ENCODE measurements at regions not wholly inside any gene's neighbourhood (a gene's known extent, or its start where the extent isn't known, plus 50 kb on each side); places are given as distances from the start of the nearest gene placed in this dataset.

- no peaks in the 10 kb centered on the region for H3K9me3 ChIP-seq (ENCODE audit: control insufficient read depth in 1 of 2, low read length in 2 of 2)
- H3K4me1 ChIP-seq (ENCODE audit: control insufficient read depth in 1 of 2, insufficient read depth in 2 of 2, low read length in 2 of 2), result no peaks in the 10 kb centered on the region
- no peak overlapping the region for H3K4me3 ChIP-seq (ENCODE audit: low read depth in 1 of 2, low read length in 2 of 2)
- no peaks in the 10 kb centered on the region for H3K36me3 ChIP-seq (ENCODE audit: control insufficient read depth in 1 of 2, insufficient read depth in 2 of 2, low read length in 2 of 2)
- H3K27ac ChIP-seq (ENCODE audit: low read length), result no peak overlapping the region
- no peaks in the 10 kb centered on the region for H3K27me3 ChIP-seq (ENCODE audit: low read depth, low read length)
These were observed 187.6 kb upstream of the FAM78B start for GRCh38 chr1:166354406-166354805.

GRCh38 chr1:166365081-166365480 is 198.3 kb upstream of the FAM78B start:
- Histone ChIP-seq H3K4me3 (ENCODE audit: low read depth in 1 of 2, low read length in 2 of 2) (no peak overlapping the region), H3K4me1 (ENCODE audit: control insufficient read depth in 1 of 2, insufficient read depth in 2 of 2, low read length in 2 of 2) (no peaks in the 10 kb centered on the region), H3K27ac (ENCODE audit: low read length) (no peak overlapping the region), H3K36me3 (ENCODE audit: control insufficient read depth in 1 of 2, insufficient read depth in 2 of 2, low read length in 2 of 2) (no peaks in the 10 kb centered on the region), H3K9me3 (ENCODE audit: control insufficient read depth in 1 of 2, low read length in 2 of 2) (peaks cover 0 to 6% of the 10 kb centered on the region in 2 donors), H3K27me3 (ENCODE audit: low read depth, low read length) (no peaks in the 10 kb centered on the region)

GRCh38 chr1:166368030-166368429 is 201.2 kb upstream of the FAM78B start:
- Histone ChIP-seq H3K27ac (ENCODE audit: low read length) (no peak overlapping the region), H3K4me1 (ENCODE audit: control insufficient read depth in 1 of 2, insufficient read depth in 2 of 2, low read length in 2 of 2) (no peaks in the 10 kb centered on the region), H3K9me3 (ENCODE audit: control insufficient read depth in 1 of 2, low read length in 2 of 2) (peaks cover 0 to 6% of the 10 kb centered on the region in 2 donors), H3K27me3 (ENCODE audit: low read depth, low read length) (no peaks in the 10 kb centered on the region), H3K4me3 (ENCODE audit: low read depth in 1 of 2, low read length in 2 of 2) (no peak overlapping the region), H3K36me3 (ENCODE audit: control insufficient read depth in 1 of 2, insufficient read depth in 2 of 2, low read length in 2 of 2) (no peaks in the 10 kb centered on the region)

GRCh38 chr1:166377896-166378295 is 211.1 kb upstream of the FAM78B start:
- H3K27ac ChIP-seq (ENCODE audit: low read length), result no peak overlapping the region
- no peaks in the 10 kb centered on the region for H3K36me3 ChIP-seq (ENCODE audit: control insufficient read depth in 1 of 2, insufficient read depth in 2 of 2, low read length in 2 of 2)
- H3K27me3 ChIP-seq (ENCODE audit: low read depth, low read length), result no peaks in the 10 kb centered on the region
- H3K9me3 ChIP-seq (ENCODE audit: control insufficient read depth in 1 of 2, low read length in 2 of 2), result no peaks in the 10 kb centered on the region
- H3K4me1 ChIP-seq (ENCODE audit: control insufficient read depth in 1 of 2, insufficient read depth in 2 of 2, low read length in 2 of 2), result no peaks in the 10 kb centered on the region
- H3K4me3 ChIP-seq (ENCODE audit: low read depth in 1 of 2, low read length in 2 of 2), result no peak overlapping the region

GRCh38 chr1:166378805-166379204 is 212.0 kb upstream of the FAM78B start:
- no peaks in the 10 kb centered on the region for H3K4me1 ChIP-seq (ENCODE audit: control insufficient read depth in 1 of 2, insufficient read depth in 2 of 2, low read length in 2 of 2)
- no peak overlapping the region for H3K27ac ChIP-seq (ENCODE audit: low read length)
- no peaks in the 10 kb centered on the region for H3K9me3 ChIP-seq (ENCODE audit: control insufficient read depth in 1 of 2, low read length in 2 of 2)
- H3K36me3 ChIP-seq (ENCODE audit: control insufficient read depth in 1 of 2, insufficient read depth in 2 of 2, low read length in 2 of 2), result no peaks in the 10 kb centered on the region
- H3K4me3 ChIP-seq (ENCODE audit: low read depth in 1 of 2, low read length in 2 of 2), result no peak overlapping the region
- H3K27me3 ChIP-seq (ENCODE audit: low read depth, low read length), result no peaks in the 10 kb centered on the region

- H3K36me3 ChIP-seq (ENCODE audit: control insufficient read depth in 1 of 2, insufficient read depth in 2 of 2, low read length in 2 of 2), result no peaks in the 10 kb centered on the region
- H3K27me3 ChIP-seq (ENCODE audit: low read depth, low read length), result no peaks in the 10 kb centered on the region
- no peak overlapping the region for H3K27ac ChIP-seq (ENCODE audit: low read length)
- no peaks in the 10 kb centered on the region for H3K4me1 ChIP-seq (ENCODE audit: control insufficient read depth in 1 of 2, insufficient read depth in 2 of 2, low read length in 2 of 2)
- H3K9me3 ChIP-seq (ENCODE audit: control insufficient read depth in 1 of 2, low read length in 2 of 2), result no peaks in the 10 kb centered on the region
- H3K4me3 ChIP-seq (ENCODE audit: low read depth in 1 of 2, low read length in 2 of 2), result no peak overlapping the region
These were observed 212.6 kb upstream of the FAM78B start for GRCh38 chr1:166379447-166379846.

GRCh38 chr1:166383137-166383536 is 216.3 kb upstream of the FAM78B start:
- H3K9me3 ChIP-seq (ENCODE audit: control insufficient read depth in 1 of 2, low read length in 2 of 2), result no peaks in the 10 kb centered on the region
- no peaks in the 10 kb centered on the region for H3K27me3 ChIP-seq (ENCODE audit: low read depth, low read length)
- no peak overlapping the region for H3K4me3 ChIP-seq (ENCODE audit: low read depth in 1 of 2, low read length in 2 of 2)

GRCh38 chr1:166383635-166384346 is 217.0 kb upstream of the FAM78B start:
- no peaks in the 10 kb centered on the region for H3K4me1 ChIP-seq (ENCODE audit: control insufficient read depth in 1 of 2, insufficient read depth in 2 of 2, low read length in 2 of 2)
- no peaks in the 10 kb centered on the region for H3K9me3 ChIP-seq (ENCODE audit: control insufficient read depth in 1 of 2, low read length in 2 of 2)
- no peaks in the 10 kb centered on the region for H3K36me3 ChIP-seq (ENCODE audit: control insufficient read depth in 1 of 2, insufficient read depth in 2 of 2, low read length in 2 of 2)
- no peak overlapping the region for H3K27ac ChIP-seq (ENCODE audit: low read length)
- H3K27me3 ChIP-seq (ENCODE audit: low read depth, low read length), result no peaks in the 10 kb centered on the region
- no peak overlapping the region for H3K4me3 ChIP-seq (ENCODE audit: low read depth in 1 of 2, low read length in 2 of 2)

More at GRCh38 chr1:166383137-166383536, 216.3 kb upstream of the FAM78B start:
- H3K36me3 ChIP-seq (ENCODE audit: control insufficient read depth in 1 of 2, insufficient read depth in 2 of 2, low read length in 2 of 2), result no peaks in the 10 kb centered on the region
- H3K27ac ChIP-seq (ENCODE audit: low read length), result no peak overlapping the region
- H3K4me1 ChIP-seq (ENCODE audit: control insufficient read depth in 1 of 2, insufficient read depth in 2 of 2, low read length in 2 of 2), result no peaks in the 10 kb centered on the region

GRCh38 chr1:166384948-166385347 is 218.1 kb upstream of the FAM78B start:
- no peaks in the 10 kb centered on the region for H3K36me3 ChIP-seq (ENCODE audit: control insufficient read depth in 1 of 2, insufficient read depth in 2 of 2, low read length in 2 of 2)
- H3K9me3 ChIP-seq (ENCODE audit: control insufficient read depth in 1 of 2, low read length in 2 of 2), result no peaks in the 10 kb centered on the region
- H3K4me1 ChIP-seq (ENCODE audit: control insufficient read depth in 1 of 2, insufficient read depth in 2 of 2, low read length in 2 of 2), result no peaks in the 10 kb centered on the region
- no peak overlapping the region for H3K4me3 ChIP-seq (ENCODE audit: low read depth in 1 of 2, low read length in 2 of 2)
- H3K27me3 ChIP-seq (ENCODE audit: low read depth, low read length), result no peaks in the 10 kb centered on the region
- H3K27ac ChIP-seq (ENCODE audit: low read length), result no peak overlapping the region

GRCh38 chr1:166390366-166391033 is 223.7 kb upstream of the FAM78B start:
- Histone ChIP-seq H3K36me3 (ENCODE audit: control insufficient read depth in 1 of 2, insufficient read depth in 2 of 2, low read length in 2 of 2) (no peaks in the 10 kb centered on the region), H3K4me1 (ENCODE audit: control insufficient read depth in 1 of 2, insufficient read depth in 2 of 2, low read length in 2 of 2) (no peaks in the 10 kb centered on the region), H3K9me3 (ENCODE audit: control insufficient read depth in 1 of 2, low read length in 2 of 2) (no peaks in the 10 kb centered on the region), H3K27me3 (ENCODE audit: low read depth, low read length) (no peaks in the 10 kb centered on the region), H3K4me3 (ENCODE audit: low read depth in 1 of 2, low read length in 2 of 2) (no peak overlapping the region), H3K27ac (ENCODE audit: low read length) (no peak overlapping the region)

GRCh38 chr1:166391279-166392066 is 224.7 kb upstream of the FAM78B start:
- Histone ChIP-seq H3K9me3 (ENCODE audit: control insufficient read depth in 1 of 2, low read length in 2 of 2) (no peaks in the 10 kb centered on the region), H3K27ac (ENCODE audit: low read length) (no peak overlapping the region), H3K36me3 (ENCODE audit: control insufficient read depth in 1 of 2, insufficient read depth in 2 of 2, low read length in 2 of 2) (no peaks in the 10 kb centered on the region), H3K4me1 (ENCODE audit: control insufficient read depth in 1 of 2, insufficient read depth in 2 of 2, low read length in 2 of 2) (no peaks in the 10 kb centered on the region), H3K27me3 (ENCODE audit: low read depth, low read length) (no peaks in the 10 kb centered on the region), H3K4me3 (ENCODE audit: low read depth in 1 of 2, low read length in 2 of 2) (no peak overlapping the region)

Data from muscle layer of duodenum (tissue), 2 donors.